ENCODE measurements at regions not wholly inside any gene's neighbourhood (a gene's known extent, or its start where the extent isn't known, plus 50 kb on each side); places are given as distances from the start of the nearest gene placed in this dataset.

GRCh38 chr10:111558211-111558610 lies 481.4 kb downstream of the ADRA2A start:
- dilution Hi-C loops (cut with HindIII; ENCODE audit: low sequenced_read_pairs, unreplicated experiment) (no loop called here), intact Hi-C loops (cut with micrococcal nuclease) (no loop called here), in situ Hi-C loops (cut with MboI; ENCODE audit: low sequenced_read_pairs) (no loop called here)
- no peak overlapping the region for H3K4me3 ChIP-seq (ENCODE audit: insufficient read depth, low read depth, low read length)
- TF ChIP-seq ELK1 (IDR thresholded peaks at IDR 0.05; ENCODE audit: borderline replicate concordance, low read depth, low read length) (no peak), POLR2A (IDR thresholded peaks at IDR 0.05; ENCODE audit: low read depth, low read length) (no peak), NFE2L2 (IDR thresholded peaks at IDR 0.05; ENCODE audit: low read depth, low read length) (no peak), SMC3 (IDR thresholded peaks at IDR 0.05; ENCODE audit: low read depth, low read length) (no peak), CHD1 (IDR thresholded peaks at IDR 0.05; ENCODE audit: low read depth, low read length) (no peak), FOS (IDR thresholded peaks at IDR 0.05; ENCODE audit: low read depth, low read length) (no peak), MXI1 (IDR thresholded peaks at IDR 0.05; ENCODE audit: borderline replicate concordance, low read depth, low read length) (no peak), CEBPB (IDR thresholded peaks at IDR 0.05; ENCODE audit: low read depth, low read length) (no peak), MAZ (IDR thresholded peaks at IDR 0.05; ENCODE audit: borderline replicate concordance, low read depth, low read length) (no peak), BHLHE40 (IDR thresholded peaks at IDR 0.05; ENCODE audit: low read depth, low read length) (no peak), MAFK (IDR thresholded peaks at IDR 0.05; ENCODE audit: low read depth, low read length) (no peak), CTCF (conservative IDR thresholded peaks at IDR 0.05; ENCODE audit: low read depth, low read length) (no peak), RCOR1 (IDR thresholded peaks at IDR 0.05; ENCODE audit: insufficient replicate concordance, low read length) (no peak), RFX5 (IDR thresholded peaks at IDR 0.05; ENCODE audit: low read depth, low read length) (no peak), RAD21 (IDR thresholded peaks at IDR 0.05; ENCODE audit: low read length) (no peak)
- no peak overlapping the region for H4K5ac ChIP-seq (ENCODE audit: low read depth, low read length)
- H2BK5ac ChIP-seq (ENCODE audit: low read depth, low read length, poor library complexity, severe bottlenecking) = no peak overlapping the region
- H3K4me2 ChIP-seq (ENCODE audit: low read depth, low read length) = no peak overlapping the region
- DNase-seq (no peak), ATAC-seq (ENCODE audit: low read depth) (no peak)
- H3K9me1 ChIP-seq (ENCODE audit: insufficient read depth, low read length) = no peaks in the 10 kb centered on the region
- H2BK20ac ChIP-seq (ENCODE audit: low read depth, low read length) = no peak overlapping the region
- H3K14ac ChIP-seq (replicated peaks; ENCODE audit: low read depth, low read length) = no peak overlapping the region
- H3K56ac ChIP-seq (ENCODE audit: extremely low read depth, insufficient read depth, low read length) = no peak overlapping the region
- no peak overlapping the region for H2BK15ac ChIP-seq (ENCODE audit: low read depth, low read length)
- no peak overlapping the region for H3K23ac ChIP-seq (ENCODE audit: low read depth, low read length)
- BruUV-seq (replicated peaks) = no TSS peak
- no peak overlapping the region for H3K9ac ChIP-seq (ENCODE audit: low read depth, low read length)
- no peak overlapping the region for H4K8ac ChIP-seq (ENCODE audit: low read depth in 2 of 2, low read length in 2 of 2)
- peaks cover 10% of the 10 kb centered on the region for H3K9me3 ChIP-seq (ENCODE audit: control insufficient read depth, insufficient read depth, low read length)
- no peaks in the 10 kb centered on the region for H3K36me3 ChIP-seq (ENCODE audit: control insufficient read depth, insufficient read depth, low read length)
- no peaks in the 10 kb centered on the region for H3K79me1 ChIP-seq (ENCODE audit: low read depth in 1 of 2, low read length in 2 of 2)
- H2AK5ac ChIP-seq (ENCODE audit: low read depth, low read length) = no peak overlapping the region
- H2AFZ ChIP-seq (replicated peaks; ENCODE audit: low read length, poor library complexity) = no peak overlapping the region
- ChIA-PET POLR2A (ENCODE audit: unreplicated experiment) (no interaction called here), CTCF (no interaction called here)
- H3K27me3 ChIP-seq (ENCODE audit: control insufficient read depth, insufficient read depth, low read length) = no peaks in the 10 kb centered on the region
- no peaks in the 10 kb centered on the region for H4K20me1 ChIP-seq (ENCODE audit: insufficient read depth, low read length)
- no peak overlapping the region for H4K91ac ChIP-seq (ENCODE audit: insufficient read depth, low read depth, low read length)
- 60% methylated on average over 1 of the region's 4 CpGs; no CpG with 5 or more reads in 1 of the 2 experiments for WGBS, 2 experiments (ENCODE audit: extremely low coverage in 2 of 2, insufficient read length in 1 of 2)
- H3K4me1 ChIP-seq (ENCODE audit: control insufficient read depth, insufficient read depth, low read length) = no peaks in the 10 kb centered on the region
- H3K18ac ChIP-seq (ENCODE audit: low read depth, low read length) = no peak overlapping the region
- no peak overlapping the region for H2AK9ac ChIP-seq (replicated peaks; ENCODE audit: low read depth, low read length, poor library complexity)
- no peak overlapping the region for H2BK120ac ChIP-seq (ENCODE audit: low read depth, low read length)
- no peak overlapping the region for H3K27ac ChIP-seq (ENCODE audit: insufficient read depth, low read length)
- no peak overlapping the region for H3K4ac ChIP-seq (ENCODE audit: low read depth, low read length)
